ENCODE measurements at regions not wholly inside any gene's neighbourhood (a gene's known extent, or its start where the extent isn't known, plus 50 kb on each side); places are given as distances from the start of the nearest gene placed in this dataset.

- DNase-seq (ENCODE audit: low read depth), result no peak
- no peak overlapping the region for H3K4me3 ChIP-seq (ENCODE audit: low read depth, low read length)
These were observed 2123.1 kb upstream of the TENM3 start for GRCh38 chr4:180120068-180120467.

DNA sequence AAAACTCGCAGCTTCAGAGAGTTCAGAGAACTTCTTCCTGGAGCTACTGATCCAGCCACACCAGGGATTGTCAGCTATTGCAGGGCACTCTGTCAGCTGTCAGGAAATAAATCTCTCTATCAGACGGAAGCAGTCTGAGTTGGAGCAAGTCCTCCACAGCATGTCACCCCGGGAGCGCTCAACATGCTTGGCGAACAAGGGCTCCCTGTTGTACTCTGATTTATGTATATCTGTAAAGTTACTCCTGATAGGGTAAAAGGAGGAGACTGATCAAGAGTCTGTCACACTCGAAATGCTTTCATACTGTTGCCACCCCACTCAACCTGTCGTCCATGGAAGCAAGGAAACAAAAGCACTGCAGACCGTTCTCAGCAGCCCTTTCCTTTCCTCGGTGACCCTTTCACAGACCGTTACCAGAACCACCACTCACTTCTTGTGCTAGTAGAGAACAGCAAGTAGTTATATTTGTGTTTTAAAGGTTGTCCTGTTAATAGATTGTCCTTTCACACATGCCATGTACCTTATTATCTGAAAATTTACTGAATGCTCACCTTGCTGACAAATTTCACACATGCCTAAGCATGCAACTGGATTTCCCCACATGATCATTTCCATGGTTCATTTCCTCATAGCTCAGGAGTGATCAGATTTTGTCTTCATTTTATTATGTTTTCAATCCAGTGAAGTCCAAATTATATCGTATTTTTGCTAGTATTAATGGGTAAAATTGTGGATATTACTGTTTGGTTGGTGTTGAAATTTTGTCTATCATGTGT lies 2108.9 kb upstream of the TENM3 start:
- no peak for DNase-seq (ENCODE audit: low read depth)
- no peak overlapping the region for H3K4me3 ChIP-seq (ENCODE audit: low read depth, low read length)

GRCh38 chr4:180141734-180142133 lies 2101.5 kb upstream of the TENM3 start:
- DNase-seq (ENCODE audit: low read depth), result no peak
- H3K4me3 ChIP-seq (ENCODE audit: low read depth, low read length), result no peak overlapping the region

- no peak for DNase-seq (ENCODE audit: low read depth)
- H3K4me3 ChIP-seq (ENCODE audit: low read depth, low read length), result no peak overlapping the region
These were observed 2094.5 kb upstream of the TENM3 start for GRCh38 chr4:180148737-180149136.

- H3K4me3 ChIP-seq (ENCODE audit: low read depth, low read length), result no peak overlapping the region
- no peak for DNase-seq (ENCODE audit: low read depth)
These were observed 2092.4 kb upstream of the TENM3 start for GRCh38 chr4:180150818-180151217.

DNA sequence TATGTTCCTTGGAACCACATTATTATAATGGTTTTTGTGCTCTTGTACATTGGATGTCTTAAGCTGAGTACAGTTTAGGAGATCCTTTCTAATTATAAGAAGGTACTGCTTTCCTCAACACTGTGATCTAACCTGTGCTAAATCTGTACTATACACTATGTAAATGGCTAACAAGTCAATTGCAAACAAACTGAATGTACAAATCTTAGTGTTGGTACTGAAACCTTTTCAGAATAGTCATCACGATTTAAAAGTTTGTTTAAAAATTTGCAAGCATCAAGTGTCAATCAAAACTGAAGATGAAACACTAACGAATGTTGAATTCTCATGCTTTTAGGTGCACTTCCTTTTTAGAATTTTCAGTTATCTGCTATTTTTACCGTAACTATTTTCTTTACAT lies 2090.4 kb upstream of the TENM3 start:
- no peak overlapping the region for H3K4me3 ChIP-seq (ENCODE audit: low read depth, low read length)
- no peak for DNase-seq (ENCODE audit: low read depth)

GRCh38 chr4:180153587-180153986 lies 2089.6 kb upstream of the TENM3 start:
- no peak for DNase-seq (ENCODE audit: low read depth)
- H3K4me3 ChIP-seq (ENCODE audit: low read depth, low read length), result no peak overlapping the region

DNA sequence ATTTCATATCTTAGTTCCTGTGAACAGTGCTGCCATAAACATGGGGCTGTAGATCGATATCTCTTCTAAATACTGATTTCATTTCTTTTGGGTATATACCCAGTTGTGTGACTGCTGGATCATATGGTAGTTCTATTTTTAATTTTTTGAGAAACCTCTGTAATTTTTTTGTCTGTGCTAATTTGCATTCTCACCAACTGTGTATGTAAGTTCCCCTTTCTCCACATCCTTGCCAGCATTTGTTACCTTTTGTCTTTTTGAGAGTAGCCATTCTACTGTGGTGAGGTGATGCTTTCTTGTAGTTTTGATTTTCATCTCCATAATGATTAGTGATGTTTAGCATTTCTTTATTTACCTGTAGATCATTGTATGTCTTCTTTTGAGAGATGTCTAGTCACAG lies 2086.5 kb upstream of the TENM3 start:
- DNase-seq (ENCODE audit: low read depth), result no peak
- no peak overlapping the region for H3K4me3 ChIP-seq (ENCODE audit: low read depth, low read length)

- no peak overlapping the region for H3K4me3 ChIP-seq (ENCODE audit: low read depth, low read length)
- no peak for DNase-seq (ENCODE audit: low read depth)
These were observed 2082.8 kb upstream of the TENM3 start for GRCh38 chr4:180160195-180160983.

GRCh38 chr4:180164799-180165198 lies 2078.4 kb upstream of the TENM3 start:
- peak; percentile 13 for DNase-seq (ENCODE audit: low read depth)
- no peak overlapping the region for H3K4me3 ChIP-seq (ENCODE audit: low read depth, low read length)

DNA sequence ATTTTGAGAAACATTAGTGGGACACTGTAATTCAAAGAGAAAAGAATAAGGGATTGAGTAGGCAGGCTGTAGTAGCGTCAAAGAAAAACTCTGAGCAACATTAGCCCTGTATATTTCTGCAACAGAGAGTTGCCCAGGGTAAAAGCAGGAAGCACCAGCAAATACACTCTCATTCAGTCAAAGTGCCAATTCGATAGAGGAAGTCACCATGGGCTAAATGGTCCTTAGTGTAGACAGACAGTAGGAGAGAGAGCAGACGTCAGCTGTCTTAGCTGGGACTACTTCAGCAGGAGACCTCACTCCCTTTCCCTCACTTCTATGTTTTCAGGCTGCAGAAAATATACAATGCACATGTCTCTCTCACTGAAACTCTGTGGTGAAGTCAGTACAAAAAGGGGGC lies 2073.8 kb upstream of the TENM3 start:
- no peak for DNase-seq (ENCODE audit: low read depth)
- H3K4me3 ChIP-seq (ENCODE audit: low read depth, low read length), result no peak overlapping the region

GRCh38 chr4:180169966-180170365 lies 2073.2 kb upstream of the TENM3 start:
- no peak for DNase-seq (ENCODE audit: low read depth)
- no peak overlapping the region for H3K4me3 ChIP-seq (ENCODE audit: low read depth, low read length)

DNA sequence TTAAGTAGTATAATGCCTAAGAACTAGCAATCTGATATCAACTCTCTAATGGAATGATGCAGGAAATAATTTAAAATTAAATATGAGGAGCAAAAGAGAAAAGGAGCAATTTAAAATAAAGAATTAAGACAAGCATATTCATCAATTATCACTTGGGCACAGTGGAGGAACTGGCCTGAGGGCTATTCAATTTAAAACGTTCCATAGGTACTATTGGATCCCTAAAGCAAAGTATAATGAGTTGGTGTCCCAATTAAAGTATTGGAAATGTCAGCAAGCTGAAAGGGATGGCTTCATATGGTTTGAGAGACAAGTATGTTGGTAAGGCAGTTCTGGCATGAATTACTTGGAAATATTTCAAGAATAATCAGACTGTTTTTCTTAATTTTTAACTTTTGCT lies 2064.1 kb upstream of the TENM3 start:
- DNase-seq (ENCODE audit: low read depth), result no peak
- no peak overlapping the region for H3K4me3 ChIP-seq (ENCODE audit: low read depth, low read length)

DNA sequence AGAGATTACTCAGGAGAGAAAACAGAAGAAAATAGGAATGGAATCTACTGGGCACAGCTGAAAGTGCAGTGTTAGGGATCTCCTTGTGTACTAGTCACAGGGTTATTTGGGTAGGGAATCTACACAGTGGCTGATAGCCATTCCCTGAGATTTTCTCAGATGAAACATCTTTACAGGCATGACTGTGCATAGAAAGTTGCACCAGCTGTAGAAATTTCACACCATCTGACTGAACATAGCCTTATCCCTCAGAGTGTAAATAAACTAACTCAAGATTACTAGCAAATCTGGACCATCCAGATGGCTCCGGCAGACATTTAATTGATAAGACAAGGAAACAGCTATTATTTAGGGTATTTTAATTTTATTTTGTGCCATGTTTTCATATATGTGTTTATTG lies 2053.5 kb upstream of the TENM3 start:
- H3K4me3 ChIP-seq (ENCODE audit: low read depth, low read length), result no peak overlapping the region
- DNase-seq (ENCODE audit: low read depth), result no peak

DNA sequence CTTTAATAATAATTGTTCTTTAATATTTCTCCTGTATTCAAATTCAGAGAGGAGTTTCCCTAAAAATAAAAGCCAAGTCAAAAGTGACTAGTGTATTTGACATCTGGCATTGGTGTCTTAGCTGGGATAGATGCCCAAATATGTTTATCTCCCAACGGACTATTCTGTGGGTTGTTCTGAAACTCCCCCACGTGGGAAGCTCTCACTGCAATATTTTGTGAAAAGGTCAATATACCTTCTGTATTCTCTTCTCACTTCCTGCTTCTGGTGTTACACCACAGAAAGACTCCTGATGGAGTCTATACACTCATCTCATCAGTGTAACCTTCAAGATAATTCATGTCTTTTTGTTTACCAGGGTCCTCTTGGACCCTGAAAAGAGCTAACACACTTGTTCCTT lies 2052.8 kb upstream of the TENM3 start:
- no peak overlapping the region for H3K4me3 ChIP-seq (ENCODE audit: low read depth, low read length)
- no peak for DNase-seq (ENCODE audit: low read depth)

- H3K4me3 ChIP-seq (ENCODE audit: low read depth, low read length), result no peak overlapping the region
- no peak for DNase-seq (ENCODE audit: low read depth)
These were observed 2045.7 kb upstream of the TENM3 start for GRCh38 chr4:180197471-180197870.

DNA sequence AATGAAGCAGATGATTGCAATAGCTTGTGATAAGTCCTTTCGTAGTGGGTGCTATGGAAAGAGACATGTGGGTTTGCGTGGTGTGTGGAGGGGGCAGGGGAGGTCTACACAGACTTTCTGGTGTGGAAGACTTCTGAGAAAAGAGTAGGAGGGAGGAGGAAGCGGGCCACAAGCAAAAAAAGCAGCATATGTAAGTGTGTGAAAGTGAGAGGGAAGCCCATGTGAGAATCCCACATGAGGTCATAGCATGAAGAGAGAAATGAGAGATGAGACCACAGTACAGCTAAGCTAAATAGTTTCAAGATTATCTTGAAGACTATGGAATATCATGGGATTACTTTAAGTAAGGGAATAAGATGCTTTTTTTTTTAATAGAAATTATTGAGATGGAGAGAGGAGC lies 2039.9 kb upstream of the TENM3 start:
- DNase-seq (ENCODE audit: low read depth), result no peak
- H3K4me3 ChIP-seq (ENCODE audit: low read depth, low read length), result no peak overlapping the region

DNA sequence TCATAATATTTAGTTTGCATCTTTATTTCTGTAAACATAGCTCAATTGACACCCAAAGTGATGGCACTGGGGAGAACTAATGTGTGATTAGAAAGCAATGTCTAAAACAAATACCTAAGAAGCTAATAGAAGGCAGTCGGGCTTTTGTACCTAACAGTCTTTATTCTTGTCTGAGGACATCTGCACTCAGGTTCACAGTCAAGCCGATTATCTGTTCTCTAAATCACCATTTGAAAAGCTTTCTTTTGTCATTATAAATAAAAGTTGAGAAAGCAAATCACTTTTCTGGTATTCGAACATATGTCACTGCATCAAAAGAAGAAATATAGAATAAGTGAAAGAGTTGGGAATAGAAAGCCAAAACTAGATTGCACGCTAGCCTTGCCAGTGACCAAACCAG lies 2037.9 kb upstream of the TENM3 start:
- DNase-seq (ENCODE audit: low read depth), result no peak
- H3K4me3 ChIP-seq (ENCODE audit: low read depth, low read length), result no peak overlapping the region

DNA sequence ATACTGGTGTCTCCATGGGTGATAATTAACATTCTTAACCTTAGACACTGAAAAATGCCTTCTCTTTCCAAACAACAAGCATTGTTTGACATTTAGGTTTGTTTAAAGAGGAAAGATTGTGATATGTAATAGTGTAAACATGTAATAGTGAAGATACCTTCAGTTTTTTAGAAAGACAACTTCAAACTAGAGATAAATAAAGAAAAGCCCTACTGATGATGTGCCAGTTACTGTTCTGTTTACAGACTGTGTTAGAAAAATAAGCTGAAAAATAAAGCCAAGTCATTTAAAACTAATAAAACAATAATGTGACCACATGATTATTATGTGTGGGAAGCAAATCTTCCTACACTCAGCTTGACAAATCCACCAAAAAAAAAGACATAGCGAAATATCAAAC lies 2035.3 kb upstream of the TENM3 start:
- DNase-seq (ENCODE audit: low read depth), result no peak
- H3K4me3 ChIP-seq (ENCODE audit: low read depth, low read length), result no peak overlapping the region

DNA sequence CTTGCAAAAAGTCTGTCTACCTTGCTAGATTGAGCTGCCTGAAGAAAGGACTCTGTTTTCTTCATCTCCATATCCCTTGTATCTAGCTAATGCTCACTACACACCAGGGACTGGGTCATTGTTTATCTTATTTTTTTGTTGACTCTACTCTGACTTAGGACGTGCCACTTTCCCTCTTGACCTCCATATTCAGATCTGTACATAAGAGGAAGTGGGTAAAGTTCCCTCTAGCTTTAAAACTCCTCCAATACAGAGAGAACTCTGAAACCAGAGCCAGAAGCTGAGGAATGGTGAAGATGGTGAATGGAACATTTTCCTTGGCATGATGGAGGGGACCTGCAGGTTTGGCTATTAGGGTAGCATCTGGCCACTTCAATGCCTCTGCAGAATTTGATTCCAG lies 2026.1 kb upstream of the TENM3 start:
- no peak for DNase-seq (ENCODE audit: low read depth)

DNA sequence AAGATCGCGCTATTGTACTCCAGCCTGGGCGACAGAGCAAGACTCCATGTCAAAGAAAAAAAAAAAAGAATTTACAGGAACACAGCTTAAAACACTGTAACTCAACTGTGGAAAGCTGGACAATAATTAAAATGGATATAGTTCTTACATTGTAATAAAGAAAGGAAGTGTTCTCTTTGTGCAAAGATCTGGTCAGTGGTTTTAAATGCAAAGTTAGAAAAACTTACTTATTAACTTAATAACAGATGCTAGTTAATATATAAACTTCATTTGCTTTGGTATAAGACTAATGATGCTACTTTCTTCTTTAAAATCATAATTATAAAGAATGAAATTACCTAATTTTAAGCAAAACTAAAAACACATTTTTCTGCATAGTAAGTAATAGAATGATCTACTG lies 2024.1 kb upstream of the TENM3 start:
- DNase-seq (ENCODE audit: low read depth), result no peak
- H3K4me3 ChIP-seq (ENCODE audit: low read depth, low read length), result no peak overlapping the region

More for the DNA sequence above, 2026.1 kb upstream of the TENM3 start:
- no peak overlapping the region for H3K4me3 ChIP-seq (ENCODE audit: low read depth, low read length)

Data from skeletal muscle cell (primary cell).